WTC11 (cell line): ENCODE measurements at regions not wholly inside any gene's neighbourhood (a gene's known extent, or its start where the extent isn't known, plus 50 kb on each side); places are given as distances from the start of the nearest gene placed in this dataset.

ENCODE experiments used
- JUN ChIP-seq: sonication (generic); formaldehyde crosslinking; IDR thresholded peaks from 2 replicates; pipeline ENCODE4 v1.8.0; 2023; ENCODE audit warnings: mild to moderate bottlenecking, missing genetic modification reagents
- NR3C1 ChIP-seq: sonication (generic); formaldehyde crosslinking; conservative IDR thresholded peaks from 2 replicates; pipeline ENCODE4 v1.8.1; 2023; ENCODE audit warnings: low read depth, mild to moderate bottlenecking, missing genetic modification reagents
- SP1 ChIP-seq: sonication (generic); formaldehyde crosslinking; conservative IDR thresholded peaks from 2 replicates; pipeline ENCODE4 v1.8.1; 2022; ENCODE audit warnings: missing genetic modification reagents
- ZBTB21 ChIP-seq: sonication (generic); formaldehyde crosslinking; IDR thresholded peaks from 2 replicates; pipeline ENCODE4 v1.8.1; 2023; ENCODE audit warnings: mild to moderate bottlenecking, missing genetic modification reagents, borderline replicate concordance
- ZNF263 ChIP-seq: sonication (generic); formaldehyde crosslinking; IDR thresholded peaks from 2 replicates; pipeline ENCODE4 v1.8.1; 2022; ENCODE audit warnings: low read depth, mild to moderate bottlenecking, moderate library complexity, missing genetic modification reagents
- TF ChIP-seq, protein P1 (sequence below): fragments of 200-600 bp; IDR thresholded peaks from 2 replicates; pipeline ENCODE4 v1.8.0; 2022; ENCODE audit warnings: antibody characterized with exemption
- TF ChIP-seq, protein P2 (sequence below): sonication (generic); formaldehyde crosslinking; IDR thresholded peaks from 2 replicates; pipeline ENCODE4 v1.8.0; 2023; ENCODE audit warnings: missing genetic modification reagents
- TF ChIP-seq, protein P3 (sequence below): sonication (generic); formaldehyde crosslinking; IDR thresholded peaks from 2 replicates; pipeline ENCODE4 v1.8.0; 2022; ENCODE audit warnings: mild to moderate bottlenecking, missing genetic modification reagents

DNA sequence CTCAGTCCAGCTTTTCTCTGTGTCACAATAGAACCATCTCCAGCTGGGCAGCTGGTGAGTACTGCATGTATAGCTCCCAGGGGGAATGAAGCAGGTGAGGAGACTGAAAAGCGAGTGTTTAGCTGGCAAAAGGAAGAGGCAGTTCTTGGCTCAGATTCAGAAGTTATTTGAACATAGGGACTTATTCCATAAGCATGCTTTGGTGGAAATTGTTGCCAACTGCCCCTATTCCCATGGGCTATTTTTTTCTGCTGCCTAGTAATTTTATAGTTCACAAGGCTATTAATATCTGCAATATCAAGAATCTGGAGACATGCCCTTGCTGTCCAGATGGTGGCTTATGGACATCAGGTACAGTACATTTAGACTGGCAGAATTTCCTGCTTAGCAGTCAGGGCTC, 1112.7 kb downstream of the LRFN5 start:
- TF ChIP-seq SP1 (no peak), NR3C1 (CRISPR knock-in tag) (no peak), ZBTB21 (CRISPR knock-in tag) (no peak), ZNF263 (CRISPR knock-in tag) (no peak), JUN (CRISPR knock-in tag) (no peak)
- TF ChIP-seq, protein P1, sequence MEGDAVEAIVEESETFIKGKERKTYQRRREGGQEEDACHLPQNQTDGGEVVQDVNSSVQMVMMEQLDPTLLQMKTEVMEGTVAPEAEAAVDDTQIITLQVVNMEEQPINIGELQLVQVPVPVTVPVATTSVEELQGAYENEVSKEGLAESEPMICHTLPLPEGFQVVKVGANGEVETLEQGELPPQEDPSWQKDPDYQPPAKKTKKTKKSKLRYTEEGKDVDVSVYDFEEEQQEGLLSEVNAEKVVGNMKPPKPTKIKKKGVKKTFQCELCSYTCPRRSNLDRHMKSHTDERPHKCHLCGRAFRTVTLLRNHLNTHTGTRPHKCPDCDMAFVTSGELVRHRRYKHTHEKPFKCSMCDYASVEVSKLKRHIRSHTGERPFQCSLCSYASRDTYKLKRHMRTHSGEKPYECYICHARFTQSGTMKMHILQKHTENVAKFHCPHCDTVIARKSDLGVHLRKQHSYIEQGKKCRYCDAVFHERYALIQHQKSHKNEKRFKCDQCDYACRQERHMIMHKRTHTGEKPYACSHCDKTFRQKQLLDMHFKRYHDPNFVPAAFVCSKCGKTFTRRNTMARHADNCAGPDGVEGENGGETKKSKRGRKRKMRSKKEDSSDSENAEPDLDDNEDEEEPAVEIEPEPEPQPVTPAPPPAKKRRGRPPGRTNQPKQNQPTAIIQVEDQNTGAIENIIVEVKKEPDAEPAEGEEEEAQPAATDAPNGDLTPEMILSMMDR = no peak
- TF ChIP-seq, protein P2, sequence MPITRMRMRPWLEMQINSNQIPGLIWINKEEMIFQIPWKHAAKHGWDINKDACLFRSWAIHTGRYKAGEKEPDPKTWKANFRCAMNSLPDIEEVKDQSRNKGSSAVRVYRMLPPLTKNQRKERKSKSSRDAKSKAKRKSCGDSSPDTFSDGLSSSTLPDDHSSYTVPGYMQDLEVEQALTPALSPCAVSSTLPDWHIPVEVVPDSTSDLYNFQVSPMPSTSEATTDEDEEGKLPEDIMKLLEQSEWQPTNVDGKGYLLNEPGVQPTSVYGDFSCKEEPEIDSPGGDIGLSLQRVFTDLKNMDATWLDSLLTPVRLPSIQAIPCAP (CRISPR knock-in tag) = no peak
- TF ChIP-seq, protein P3, sequence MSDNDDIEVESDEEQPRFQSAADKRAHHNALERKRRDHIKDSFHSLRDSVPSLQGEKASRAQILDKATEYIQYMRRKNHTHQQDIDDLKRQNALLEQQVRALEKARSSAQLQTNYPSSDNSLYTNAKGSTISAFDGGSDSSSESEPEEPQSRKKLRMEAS = no peak
